Osteocyte (in vitro differentiated cells): ENCODE measurements at regions not wholly inside any gene's neighbourhood (a gene's known extent, or its start where the extent isn't known, plus 50 kb on each side); places are given as distances from the start of the nearest gene placed in this dataset.

ENCODE experiments used
- DNase-seq: peaks from one replicate; pipeline ENCODE4 v3.0.0; 2021; ENCODE audit warnings: mixed read lengths; ENCODE audit not compliant: unreplicated experiment; ENCODE audit errors: extremely low spot score
- H3K27ac Mint-ChIP-seq: one replicate; pipeline ENCODE4 v1.8.0; 2021; ENCODE audit warnings: mild to moderate bottlenecking, mixed read lengths; ENCODE audit not compliant: unreplicated experiment
- H3K27me3 Mint-ChIP-seq: one replicate; pipeline ENCODE4 v1.8.0; 2021; ENCODE audit warnings: mixed read lengths; ENCODE audit not compliant: unreplicated experiment
- H3K36me3 Mint-ChIP-seq: one replicate; pipeline ENCODE4 v1.8.0; 2021; ENCODE audit warnings: mixed read lengths; ENCODE audit not compliant: unreplicated experiment
- H3K4me1 Mint-ChIP-seq: one replicate; pipeline ENCODE4 v1.8.0; 2021; ENCODE audit warnings: mixed read lengths; ENCODE audit not compliant: unreplicated experiment
- H3K4me3 Mint-ChIP-seq: one replicate; pipeline ENCODE4 v1.8.0; 2021; ENCODE audit warnings: mild to moderate bottlenecking, moderate library complexity, mixed read lengths; ENCODE audit not compliant: unreplicated experiment
- H3K9me3 Mint-ChIP-seq: one replicate; pipeline ENCODE4 v1.8.0; 2021; ENCODE audit warnings: mixed read lengths; ENCODE audit not compliant: unreplicated experiment
- CTCF ChIP-seq: fragments of 200-600 bp; sonication (generic); IDR thresholded peaks from 2 replicates; pipeline ENCODE4 v1.5.0; 2021; ENCODE audit warnings: antibody characterized with exemption, mild to moderate bottlenecking, moderate library complexity

DNA sequence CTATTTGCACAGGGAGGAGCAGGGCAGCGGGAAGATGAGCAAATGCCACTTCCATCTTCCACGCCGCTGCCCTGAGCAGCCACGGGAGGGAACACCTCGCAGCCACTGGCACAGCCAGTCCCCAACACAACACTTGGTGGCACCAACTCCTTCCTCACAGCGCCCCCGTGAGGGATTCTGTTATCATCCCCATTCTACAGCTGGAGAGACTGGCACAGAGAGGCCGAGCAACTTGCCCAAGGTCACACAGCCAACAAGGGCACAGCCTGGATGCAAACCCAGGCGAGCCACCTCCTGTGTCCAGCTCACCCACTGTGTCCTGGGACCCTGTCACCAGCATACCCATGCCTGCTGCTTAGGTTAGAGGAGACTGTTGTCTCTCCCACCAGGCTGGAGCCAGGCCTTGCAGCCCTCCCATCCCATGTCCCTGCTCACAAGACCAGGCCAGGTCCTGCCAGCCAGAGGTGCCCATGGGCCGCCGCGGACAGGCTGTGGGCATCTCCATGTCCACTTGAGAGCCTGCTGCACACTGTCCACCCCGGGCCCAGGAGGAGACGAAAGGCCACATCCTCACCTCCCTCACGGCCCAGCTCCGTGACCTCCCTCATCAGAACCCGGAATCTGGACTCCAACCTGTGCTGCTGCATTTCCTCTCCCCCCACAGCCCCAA is 57.0 kb downstream of the NCOR2 start:
- H3K27me3 Mint-ChIP-seq: no peaks in the 10 kb centered on the region
- TF ChIP-seq CTCF: no peak
- peaks cover 4% of the 10 kb centered on the region for H3K36me3 Mint-ChIP-seq
- H3K27ac Mint-ChIP-seq: peak overlapping the region; percentile 67
- H3K4me1 Mint-ChIP-seq: peaks cover 90% of the 10 kb centered on the region
- H3K9me3 Mint-ChIP-seq: no peaks in the 10 kb centered on the region
- DNase-seq: no peak
- H3K4me3 Mint-ChIP-seq: no peak overlapping the region

GRCh38 chr12:124509676-124510300 is 57.6 kb downstream of the NCOR2 start:
- no peak for TF ChIP-seq CTCF
- Mint-ChIP-seq H3K4me1 (peaks cover 87% of the 10 kb centered on the region), H3K36me3 (peaks cover 4% of the 10 kb centered on the region), H3K27ac (peak overlapping the region; percentile 67), H3K4me3 (no peak overlapping the region), H3K9me3 (no peaks in the 10 kb centered on the region), H3K27me3 (no peaks in the 10 kb centered on the region)
- DNase-seq: no peak

GRCh38 chr12:124509300-124509675 is 58.1 kb downstream of the NCOR2 start:
- Mint-ChIP-seq H3K27ac (peak overlapping the region; percentile 67), H3K9me3 (no peaks in the 10 kb centered on the region), H3K27me3 (no peaks in the 10 kb centered on the region), H3K36me3 (peaks cover 4% of the 10 kb centered on the region), H3K4me1 (peaks cover 91% of the 10 kb centered on the region), H3K4me3 (no peak overlapping the region)
- no peak for TF ChIP-seq CTCF
- DNase-seq: no peak

GRCh38 chr12:124508381-124509079 is 58.9 kb downstream of the NCOR2 start:
- H3K27me3 Mint-ChIP-seq: no peaks in the 10 kb centered on the region
- peaks cover 4% of the 10 kb centered on the region for H3K36me3 Mint-ChIP-seq
- H3K4me1 Mint-ChIP-seq: peaks cover 89% of the 10 kb centered on the region
- H3K4me3 Mint-ChIP-seq: no peak overlapping the region
- TF ChIP-seq CTCF: no peak
- H3K27ac Mint-ChIP-seq: peak overlapping the region; percentile 97
- H3K9me3 Mint-ChIP-seq: no peaks in the 10 kb centered on the region
- no peak for DNase-seq
